Endothelial cell of umbilical vein (primary cell): ENCODE measurements at regions not wholly inside any gene's neighbourhood (a gene's known extent, or its start where the extent isn't known, plus 50 kb on each side); places are given as distances from the start of the nearest gene placed in this dataset.

Source experiments
- CTCF ChIP-seq, 2 donors: IDR thresholded peaks; 1 replicate in 1 of 2; 2 replicates in 1 of 2; pipeline ENCODE4 v1.5.1; 2011; ENCODE audit warnings: low read length in 2 of 2, mild to moderate bottlenecking in 2 of 2, moderate library complexity in 2 of 2, control low read depth in 1 of 2, inconsistent platforms in 1 of 2, low read depth in 1 of 2; ENCODE audit not compliant: insufficient read depth in 1 of 2; ENCODE audit errors: extremely low read depth in 1 of 2
- POLR2A ChIP-seq: IDR thresholded peaks from 2 replicates; pipeline ENCODE4 v1.6.1; 2012; ENCODE audit warnings: low read depth, mild to moderate bottlenecking, control low read depth, low read length

GRCh38 chr3:76049776-76050175, 264.4 kb upstream of the ZNF717 start:
- TF ChIP-seq CTCF (IDR thresholded peaks at IDR 0.05; ENCODE audit: extremely low read depth in 1 of 2, insufficient read depth in 1 of 2, low read depth in 1 of 2, low read length in 2 of 2) = no peak
- no peak for TF ChIP-seq POLR2A
